GM12891 (cell line): ENCODE measurements at regions not wholly inside any gene's neighbourhood (a gene's known extent, or its start where the extent isn't known, plus 50 kb on each side); places are given as distances from the start of the nearest gene placed in this dataset.
"Not testable (repeated sequence)": the region's sequence is repeated elsewhere in the genome, so short reads cannot be mapped to it uniquely, and the experiment has no call there.

Source experiments
- POLR2A ChIP-seq: IDR thresholded peaks from 2 replicates; pipeline ENCODE4 v1.6.1; 2011; ENCODE audit warnings: low read depth, low read length, control low read depth
- POLR2AphosphoS5 ChIP-seq: IDR thresholded peaks from 2 replicates; pipeline ENCODE4 v1.6.1; 2011; ENCODE audit warnings: low read depth, low read length, control low read depth

DNA sequence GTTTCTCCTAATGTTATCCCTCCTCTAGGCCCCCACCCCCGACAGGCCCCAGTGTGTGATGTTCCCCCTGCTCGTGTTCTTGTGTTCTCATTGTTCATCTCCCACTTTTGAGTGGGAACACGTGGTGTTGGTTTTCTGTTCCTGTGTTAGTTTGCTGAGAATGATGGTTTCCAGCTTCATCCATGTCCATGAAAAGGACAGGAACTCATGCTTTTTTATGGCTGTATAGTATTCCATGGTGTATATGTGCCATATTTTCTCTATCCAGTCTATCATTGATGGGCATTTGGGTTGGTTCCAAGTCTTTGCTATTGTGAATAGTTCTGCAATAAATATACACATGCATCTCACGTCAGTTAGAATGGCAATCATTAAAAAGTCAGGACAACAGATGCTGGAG is 305.9 kb downstream of the MED10 start:
- TF ChIP-seq POLR2AphosphoS5, POLR2A: not testable (repeated sequence)
